GM19324 (cell line): ENCODE measurements at regions not wholly inside any gene's neighbourhood (a gene's known extent, or its start where the extent isn't known, plus 50 kb on each side); places are given as distances from the start of the nearest gene placed in this dataset.
"Not testable (repeated sequence)": the region's sequence is repeated elsewhere in the genome, so short reads cannot be mapped to it uniquely, and the experiment has no call there.

Experiments used
- ATAC-seq: cut with Tn5 transposase; IDR thresholded peaks from one replicate; pipeline ENCODE4 v1.9.1; 2021; ENCODE audit warnings: mild to moderate bottlenecking, moderate library complexity; ENCODE audit not compliant: unreplicated experiment, low FRiP score

- not testable (repeated sequence) for ATAC-seq
Observed at GRCh38 chr1:146883190-146883589, 54.9 kb upstream of the NBPF12 start.

- not testable (repeated sequence) for ATAC-seq
Observed at GRCh38 chr1:146881096-146881495, 57.0 kb upstream of the NBPF12 start.

- not testable (repeated sequence) for ATAC-seq
Observed at GRCh38 chr1:146863799-146864319, 74.3 kb upstream of the NBPF12 start.

GRCh38 chr1:146853147-146853546 is 85.0 kb upstream of the NBPF12 start:
- ATAC-seq: not testable (repeated sequence)

- not testable (repeated sequence) for ATAC-seq
Observed at GRCh38 chr1:146850352-146850889, 87.7 kb upstream of the NBPF12 start.

- not testable (repeated sequence) for ATAC-seq
Observed at GRCh38 chr1:146838725-146839124, 99.4 kb upstream of the NBPF12 start.

- ATAC-seq: not testable (repeated sequence)
Observed at GRCh38 chr1:146826957-146827356, 111.2 kb upstream of the NBPF12 start.

GRCh38 chr1:146794236-146794635 is 143.9 kb upstream of the NBPF12 start:
- ATAC-seq: not testable (repeated sequence)

- not testable (repeated sequence) for ATAC-seq
Observed at GRCh38 chr1:146792725-146793124, 145.4 kb upstream of the NBPF12 start.

GRCh38 chr1:146784212-146784940 is 153.7 kb upstream of the NBPF12 start:
- not testable (repeated sequence) for ATAC-seq

GRCh38 chr1:146781235-146781634 is 156.9 kb upstream of the NBPF12 start:
- not testable (repeated sequence) for ATAC-seq

GRCh38 chr1:146777826-146778602 is 160.1 kb upstream of the NBPF12 start:
- not testable (repeated sequence) for ATAC-seq

- not testable (repeated sequence) for ATAC-seq
Observed at GRCh38 chr1:146774988-146775387, 163.1 kb upstream of the NBPF12 start.

- ATAC-seq: not testable (repeated sequence)
Observed at GRCh38 chr1:146774271-146774670, 163.9 kb upstream of the NBPF12 start.

- not testable (repeated sequence) for ATAC-seq
Observed at GRCh38 chr1:146771409-146771808, 166.7 kb upstream of the NBPF12 start.

- ATAC-seq: not testable (repeated sequence)
Observed at GRCh38 chr1:146770998-146771397, 167.1 kb upstream of the NBPF12 start.

- not testable (repeated sequence) for ATAC-seq
Observed at GRCh38 chr1:146763234-146763633, 174.9 kb upstream of the NBPF12 start.

- not testable (repeated sequence) for ATAC-seq
Observed at GRCh38 chr1:146756858-146757257, 181.3 kb upstream of the NBPF12 start.

- not testable (repeated sequence) for ATAC-seq
Observed at GRCh38 chr1:146748686-146749085, 189.4 kb upstream of the NBPF12 start.

GRCh38 chr1:146731981-146732680 is 206.0 kb upstream of the NBPF12 start:
- ATAC-seq: not testable (repeated sequence)
